ENCODE measurements at regions not wholly inside any gene's neighbourhood (a gene's known extent, or its start where the extent isn't known, plus 50 kb on each side); places are given as distances from the start of the nearest gene placed in this dataset.

DNA sequence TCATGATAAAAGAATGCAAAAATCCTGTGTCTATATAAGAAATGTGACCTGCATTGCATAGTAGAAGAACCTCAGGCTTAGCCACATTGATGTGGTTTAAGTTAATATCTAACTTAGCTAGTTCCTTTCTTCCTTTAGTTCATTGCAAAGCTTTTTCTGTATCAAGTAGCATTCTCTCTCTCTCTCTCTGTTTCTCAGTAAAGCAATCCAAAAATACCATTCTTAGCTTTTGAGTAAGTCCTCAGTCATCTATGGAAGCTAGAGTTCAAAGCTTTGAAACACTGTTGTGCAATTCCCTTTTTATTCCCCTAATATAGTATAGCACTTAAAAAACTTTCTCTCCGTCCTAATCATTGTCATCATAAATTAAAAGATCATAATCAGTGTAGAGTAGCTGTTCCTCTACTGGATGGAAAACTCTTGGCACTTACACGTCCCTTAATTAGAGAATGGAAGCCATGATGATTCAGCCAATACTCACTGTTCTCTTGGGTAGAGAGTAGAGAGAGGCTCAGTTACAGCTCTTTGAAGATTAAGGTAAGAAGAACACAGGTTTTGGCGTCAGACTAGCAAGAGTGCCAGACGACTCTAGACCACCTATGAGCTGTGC is 350.3 kb upstream of the LYPLAL1 start:
- ChIA-PET SMC1A (ENCODE audit: uncharacterized antibody, unreplicated experiment) (no interaction called here), RAD21 (ENCODE audit: unreplicated experiment) (no interaction called here), POLR2A (no interaction called here), CTCF (no interaction called here)
- H3K4me3 ChIP-seq = no peak overlapping the region
- no peaks in the 10 kb centered on the region for H3K4me1 ChIP-seq (ENCODE audit: control insufficient read depth, insufficient read depth, low read length)
- no peak overlapping the region for H3K4me2 ChIP-seq (ENCODE audit: control insufficient read depth, insufficient read depth)
- H3K9me3 ChIP-seq (replicated peaks; ENCODE audit: control insufficient read depth, insufficient read depth, low read length) = no peaks in the 10 kb centered on the region
- in situ Hi-C loops (cut with MboI) (no loop called here), intact Hi-C loops (cut with micrococcal nuclease; ENCODE audit: unreplicated experiment) (no loop called here)
- no peaks in the 10 kb centered on the region for H3K27me3 ChIP-seq (replicated peaks in 1 of 2; ENCODE audit: control insufficient read depth in 2 of 2, insufficient read depth in 2 of 2, low read length in 1 of 2)
- no peak for ATAC-seq
- no peaks in the 10 kb centered on the region for H3K36me3 ChIP-seq (ENCODE audit: control insufficient read depth in 2 of 2, insufficient read depth in 2 of 2, low read length in 1 of 2)
- no peak overlapping the region for H2AFZ ChIP-seq (ENCODE audit: control insufficient read depth, low read depth, low read length)
- no peaks in the 10 kb centered on the region for H3K79me2 ChIP-seq (ENCODE audit: control insufficient read depth, insufficient read depth, low read length)
- WGBS (ENCODE audit: insufficient coverage, insufficient replicate concordance, low lambda C conversion rate, missing lambda C conversion rate) = 0% methylated on average over 4 of the region's 4 CpGs
- no peak overlapping the region for H3K27ac ChIP-seq (ENCODE audit: control insufficient read depth, insufficient read depth)
- FAIRE-seq = no peak
- BruUV-seq (replicated peaks) = no TSS peak
- no peaks in the 10 kb centered on the region for H4K20me1 ChIP-seq (ENCODE audit: control insufficient read depth, insufficient read depth)
- DNase-seq (ENCODE audit: low read depth, low spot score) = no peak
- H3K9ac ChIP-seq (ENCODE audit: control insufficient read depth, insufficient read depth, low read length) = no peak overlapping the region
- TF ChIP-seq CBX5 (IDR thresholded peaks at IDR 0.05; ENCODE audit: low read depth) (no peak), ZZZ3 (IDR thresholded peaks at IDR 0.05; ENCODE audit: control insufficient read depth, insufficient read length, low read depth) (no peak), NFXL1 (IDR thresholded peaks at IDR 0.05; ENCODE audit: borderline replicate concordance) (no peak), ESRRA (IDR thresholded peaks at IDR 0.05; ENCODE audit: low read length) (no peak), POU2F2 (IDR thresholded peaks at IDR 0.05; ENCODE audit: borderline replicate concordance, low read depth, low read length) (no peak), NFYA (IDR thresholded peaks at IDR 0.05; ENCODE audit: borderline replicate concordance, low read depth, low read length) (no peak), CHD4 (IDR thresholded peaks at IDR 0.05) (no peak), MTA2 (IDR thresholded peaks at IDR 0.05; ENCODE audit: low read depth) (no peak), POLR2AphosphoS5 (IDR thresholded peaks at IDR 0.05; ENCODE audit: low read length) (no peak), YBX1 (IDR thresholded peaks at IDR 0.05) (no peak), POLR2AphosphoS2 (IDR thresholded peaks at IDR 0.05; ENCODE audit: low read depth, low read length) (no peak), DPF2 (IDR thresholded peaks at IDR 0.05) (no peak), CHD2 (IDR thresholded peaks at IDR 0.05; ENCODE audit: borderline replicate concordance, low read depth, low read length) (no peak)
- TF ChIP-seq, protein P1, sequence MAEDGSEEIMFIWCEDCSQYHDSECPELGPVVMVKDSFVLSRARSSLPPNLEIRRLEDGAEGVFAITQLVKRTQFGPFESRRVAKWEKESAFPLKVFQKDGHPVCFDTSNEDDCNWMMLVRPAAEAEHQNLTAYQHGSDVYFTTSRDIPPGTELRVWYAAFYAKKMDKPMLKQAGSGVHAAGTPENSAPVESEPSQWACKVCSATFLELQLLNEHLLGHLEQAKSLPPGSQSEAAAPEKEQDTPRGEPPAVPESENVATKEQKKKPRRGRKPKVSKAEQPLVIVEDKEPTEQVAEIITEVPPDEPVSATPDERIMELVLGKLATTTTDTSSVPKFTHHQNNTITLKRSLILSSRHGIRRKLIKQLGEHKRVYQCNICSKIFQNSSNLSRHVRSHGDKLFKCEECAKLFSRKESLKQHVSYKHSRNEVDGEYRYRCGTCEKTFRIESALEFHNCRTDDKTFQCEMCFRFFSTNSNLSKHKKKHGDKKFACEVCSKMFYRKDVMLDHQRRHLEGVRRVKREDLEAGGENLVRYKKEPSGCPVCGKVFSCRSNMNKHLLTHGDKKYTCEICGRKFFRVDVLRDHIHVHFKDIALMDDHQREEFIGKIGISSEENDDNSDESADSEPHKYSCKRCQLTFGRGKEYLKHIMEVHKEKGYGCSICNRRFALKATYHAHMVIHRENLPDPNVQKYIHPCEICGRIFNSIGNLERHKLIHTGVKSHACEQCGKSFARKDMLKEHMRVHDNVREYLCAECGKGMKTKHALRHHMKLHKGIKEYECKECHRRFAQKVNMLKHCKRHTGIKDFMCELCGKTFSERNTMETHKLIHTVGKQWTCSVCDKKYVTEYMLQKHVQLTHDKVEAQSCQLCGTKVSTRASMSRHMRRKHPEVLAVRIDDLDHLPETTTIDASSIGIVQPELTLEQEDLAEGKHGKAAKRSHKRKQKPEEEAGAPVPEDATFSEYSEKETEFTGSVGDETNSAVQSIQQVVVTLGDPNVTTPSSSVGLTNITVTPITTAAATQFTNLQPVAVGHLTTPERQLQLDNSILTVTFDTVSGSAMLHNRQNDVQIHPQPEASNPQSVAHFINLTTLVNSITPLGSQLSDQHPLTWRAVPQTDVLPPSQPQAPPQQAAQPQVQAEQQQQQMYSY (CRISPR knock-in tag; IDR thresholded peaks at IDR 0.05) = no peak
- TF ChIP-seq, protein P2, sequence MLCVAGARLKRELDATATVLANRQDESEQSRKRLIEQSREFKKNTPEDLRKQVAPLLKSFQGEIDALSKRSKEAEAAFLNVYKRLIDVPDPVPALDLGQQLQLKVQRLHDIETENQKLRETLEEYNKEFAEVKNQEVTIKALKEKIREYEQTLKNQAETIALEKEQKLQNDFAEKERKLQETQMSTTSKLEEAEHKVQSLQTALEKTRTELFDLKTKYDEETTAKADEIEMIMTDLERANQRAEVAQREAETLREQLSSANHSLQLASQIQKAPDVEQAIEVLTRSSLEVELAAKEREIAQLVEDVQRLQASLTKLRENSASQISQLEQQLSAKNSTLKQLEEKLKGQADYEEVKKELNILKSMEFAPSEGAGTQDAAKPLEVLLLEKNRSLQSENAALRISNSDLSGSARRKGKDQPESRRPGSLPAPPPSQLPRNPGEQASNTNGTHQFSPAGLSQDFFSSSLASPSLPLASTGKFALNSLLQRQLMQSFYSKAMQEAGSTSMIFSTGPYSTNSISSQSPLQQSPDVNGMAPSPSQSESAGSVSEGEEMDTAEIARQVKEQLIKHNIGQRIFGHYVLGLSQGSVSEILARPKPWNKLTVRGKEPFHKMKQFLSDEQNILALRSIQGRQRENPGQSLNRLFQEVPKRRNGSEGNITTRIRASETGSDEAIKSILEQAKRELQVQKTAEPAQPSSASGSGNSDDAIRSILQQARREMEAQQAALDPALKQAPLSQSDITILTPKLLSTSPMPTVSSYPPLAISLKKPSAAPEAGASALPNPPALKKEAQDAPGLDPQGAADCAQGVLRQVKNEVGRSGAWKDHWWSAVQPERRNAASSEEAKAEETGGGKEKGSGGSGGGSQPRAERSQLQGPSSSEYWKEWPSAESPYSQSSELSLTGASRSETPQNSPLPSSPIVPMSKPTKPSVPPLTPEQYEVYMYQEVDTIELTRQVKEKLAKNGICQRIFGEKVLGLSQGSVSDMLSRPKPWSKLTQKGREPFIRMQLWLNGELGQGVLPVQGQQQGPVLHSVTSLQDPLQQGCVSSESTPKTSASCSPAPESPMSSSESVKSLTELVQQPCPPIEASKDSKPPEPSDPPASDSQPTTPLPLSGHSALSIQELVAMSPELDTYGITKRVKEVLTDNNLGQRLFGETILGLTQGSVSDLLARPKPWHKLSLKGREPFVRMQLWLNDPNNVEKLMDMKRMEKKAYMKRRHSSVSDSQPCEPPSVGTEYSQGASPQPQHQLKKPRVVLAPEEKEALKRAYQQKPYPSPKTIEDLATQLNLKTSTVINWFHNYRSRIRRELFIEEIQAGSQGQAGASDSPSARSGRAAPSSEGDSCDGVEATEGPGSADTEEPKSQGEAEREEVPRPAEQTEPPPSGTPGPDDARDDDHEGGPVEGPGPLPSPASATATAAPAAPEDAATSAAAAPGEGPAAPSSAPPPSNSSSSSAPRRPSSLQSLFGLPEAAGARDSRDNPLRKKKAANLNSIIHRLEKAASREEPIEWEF (IDR thresholded peaks at IDR 0.05; ENCODE audit: insufficient replicate concordance, low read depth, low read length) = no peak
- TF ChIP-seq, protein P3, sequence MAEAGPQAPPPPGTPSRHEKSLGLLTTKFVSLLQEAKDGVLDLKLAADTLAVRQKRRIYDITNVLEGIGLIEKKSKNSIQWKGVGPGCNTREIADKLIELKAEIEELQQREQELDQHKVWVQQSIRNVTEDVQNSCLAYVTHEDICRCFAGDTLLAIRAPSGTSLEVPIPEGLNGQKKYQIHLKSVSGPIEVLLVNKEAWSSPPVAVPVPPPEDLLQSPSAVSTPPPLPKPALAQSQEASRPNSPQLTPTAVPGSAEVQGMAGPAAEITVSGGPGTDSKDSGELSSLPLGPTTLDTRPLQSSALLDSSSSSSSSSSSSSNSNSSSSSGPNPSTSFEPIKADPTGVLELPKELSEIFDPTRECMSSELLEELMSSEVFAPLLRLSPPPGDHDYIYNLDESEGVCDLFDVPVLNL (IDR thresholded peaks at IDR 0.05; ENCODE audit: low read depth, low read length) = no peak

Data from GM12878 (cell line).